B cell (primary cell): ENCODE measurements at regions not wholly inside any gene's neighbourhood (a gene's known extent, or its start where the extent isn't known, plus 50 kb on each side); places are given as distances from the start of the nearest gene placed in this dataset.

Experiments
- ATAC-seq: fragments of 200-7000 bp; cut with Tn5 transposase; one replicate; pipeline ENCODE4 v1.10.0; 2021; ENCODE audit warnings: low read depth, mild to moderate bottlenecking, moderate number of reproducible peaks, moderate library complexity
- CTCF ChIA-PET: fragments of 350-600 bp; sonication (Branson Sonifier 250); formaldehyde crosslinking; loops from one replicate; lab custom pipeline; 2021; ENCODE audit warnings: antibody characterized with exemption, inconsistent platforms; lab: Charles Lee
- POLR2A ChIA-PET: fragments of 350-600 bp; sonication (Branson Sonifier 250); formaldehyde crosslinking; loops from one replicate; lab custom pipeline; 2021; ENCODE audit warnings: antibody characterized with exemption; lab: Charles Lee
- DNase-seq: peaks from one replicate; pipeline ENCODE4 v3.0.0; 2013
- H2AFZ ChIP-seq: 2 replicates; pipeline ENCODE4 v1.6.1; 2012; ENCODE audit warnings: mild to moderate bottlenecking, low read depth, low read length; ENCODE audit not compliant: insufficient read depth, poor library complexity, severe bottlenecking
- H3K27ac ChIP-seq, 2 donors: 1 replicate in 1 of 2; 2 replicates in 1 of 2; pipeline ENCODE4 v1.5.1; 2012 to 2013; ENCODE audit warnings: low read length in 2 of 2, mild to moderate bottlenecking in 2 of 2, moderate library complexity in 1 of 2
- H3K27me3 ChIP-seq, 4 experiments: fragments of 200-600 bp in 1 of 4; sonication (generic) in 1 of 4; replicated peaks in 1 of 4; 1 replicate in 2 of 4; 2 replicates in 2 of 4; pipeline versions ENCODE4 v1.6.1 to v1.7.0; 2013 to 2016; ENCODE audit warnings: low read length in 3 of 4, mild to moderate bottlenecking in 2 of 4, mixed read lengths in 1 of 4, moderate library complexity in 1 of 4; ENCODE audit not compliant: insufficient read depth in 4 of 4, control insufficient read depth in 3 of 4; ENCODE audit errors: control extremely low read depth in 1 of 4
- H3K36me3 ChIP-seq, 2 experiments: replicated peaks in 1 of 2; 1 replicate in 1 of 2; 2 replicates in 1 of 2; pipeline versions ENCODE4 v1.6.1 to v1.7.1; 2013; ENCODE audit warnings: low read length in 1 of 2; ENCODE audit not compliant: insufficient read depth in 2 of 2, control insufficient read depth in 1 of 2; ENCODE audit errors: control extremely low read depth in 1 of 2, extremely low read depth in 1 of 2
- H3K4me1 ChIP-seq, 2 donors: fragments of 200-600 bp in 1 of 2; sonication (generic) in 1 of 2; 1 replicate in 1 of 2; 2 replicates in 1 of 2; pipeline versions ENCODE4 v1.5.1 to v1.6.1; 2013 to 2017; ENCODE audit warnings: low read length in 2 of 2; ENCODE audit not compliant: control insufficient read depth in 2 of 2, insufficient read depth in 2 of 2
- H3K4me2 ChIP-seq: replicated peaks from 2 replicates; pipeline ENCODE3; 2012; ENCODE audit warnings: mild to moderate bottlenecking, low read depth, low read length; ENCODE audit not compliant: poor library complexity, severe bottlenecking
- H3K4me3 ChIP-seq, 5 experiments: fragments of 200-600 bp in 1 of 5; sonication (generic) in 1 of 5; 1 replicate in 3 of 5; 2 replicates in 2 of 5; pipeline versions ENCODE4 v1.5.1 to v1.7.0; 2011 to 2016; ENCODE audit warnings: low read length in 4 of 5, mild to moderate bottlenecking in 4 of 5, low read depth in 2 of 5, control low read depth in 1 of 5, moderate library complexity in 1 of 5; ENCODE audit not compliant: insufficient read depth in 1 of 5; ENCODE audit errors: control extremely low read depth in 1 of 5, extremely low read depth in 1 of 5
- H3K79me2 ChIP-seq: fragments of 200-600 bp; sonication (generic); one replicate; pipeline ENCODE4 v1.6.0; 2016; ENCODE audit warnings: low read length; ENCODE audit not compliant: control insufficient read depth, insufficient read depth
- H3K9ac ChIP-seq: fragments of 200-600 bp; sonication (generic); 2 replicates; pipeline ENCODE4 v1.6.1; 2017; ENCODE audit warnings: mild to moderate bottlenecking, low read length, moderate library complexity
- H3K9me3 ChIP-seq, 3 donors: one replicate each; pipeline versions ENCODE4 v1.6.1 to v1.7.1; 2013; ENCODE audit warnings: low read length in 2 of 3; ENCODE audit not compliant: control insufficient read depth in 2 of 3, insufficient read depth in 1 of 3; ENCODE audit errors: control extremely low read depth in 1 of 3
- H4K20me1 ChIP-seq: 2 replicates; pipeline ENCODE4 v1.6.0; 2012; ENCODE audit warnings: mild to moderate bottlenecking, low read length; ENCODE audit not compliant: insufficient read depth, control insufficient read depth, poor library complexity, severe bottlenecking
- H3K27ac Mint-ChIP-seq: one replicate; pipeline ENCODE4 v1.8.0; 2021; ENCODE audit warnings: mixed read lengths
- H3K27me3 Mint-ChIP-seq: one replicate; pipeline ENCODE4 v1.8.0; 2021; ENCODE audit warnings: mixed read lengths
- H3K4me1 Mint-ChIP-seq: one replicate; pipeline ENCODE4 v1.8.0; 2021; ENCODE audit warnings: mixed read lengths
- H3K4me3 Mint-ChIP-seq: one replicate; pipeline ENCODE4 v1.8.0; 2021; ENCODE audit warnings: mixed read lengths
- H3K9me3 Mint-ChIP-seq: one replicate; pipeline ENCODE4 v1.8.0; 2022; ENCODE audit warnings: mixed read lengths; ENCODE audit not compliant: insufficient read depth
- EZH2 ChIP-seq: IDR thresholded peaks from 2 replicates; pipeline ENCODE4 v1.6.1; 2012; ENCODE audit warnings: borderline replicate concordance, low read depth, mild to moderate bottlenecking, moderate library complexity, low read length; ENCODE audit not compliant: insufficient read depth, poor library complexity, severe bottlenecking
- WGBS: methylation state at CpG from one replicate; pipeline ENCODE4 v1.1.5; 2013; ENCODE audit warnings: missing lambda C conversion rate; ENCODE audit not compliant: insufficient coverage; 5-methylcytosine and 5-hydroxymethylcytosine counted together
- intact Hi-C: fragments of 100-400 bp; cut with micrococcal nuclease; formaldehyde crosslinking; loops from one replicate; pipeline ENCODE4 v1.10.0; 2022
- TF ChIP-seq, protein P1 (sequence below): fragments of 200-600 bp; IDR thresholded peaks from one replicate; pipeline ENCODE4 v1.8.0; 2022; ENCODE audit warnings: antibody characterized with exemption, mild to moderate bottlenecking

DNA sequence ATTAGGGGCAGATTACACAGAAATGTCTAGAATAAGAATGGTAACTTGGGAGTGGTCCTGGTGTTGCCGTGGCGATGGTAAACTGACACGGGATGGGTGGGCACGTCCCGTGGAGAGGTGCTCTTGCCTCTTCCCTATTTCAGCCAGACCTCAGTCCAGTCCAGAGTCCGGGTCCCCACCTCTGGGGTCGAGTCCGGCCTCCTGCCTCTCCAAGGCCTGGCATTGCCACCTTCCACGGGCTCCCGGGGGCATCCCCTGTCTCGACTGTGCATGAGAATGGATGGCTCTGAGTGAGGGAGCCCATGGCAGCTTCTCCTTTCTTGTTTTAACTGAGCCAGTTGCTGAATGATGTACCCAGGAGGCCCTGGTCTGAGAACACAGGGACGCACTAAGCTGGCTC is 142.3 kb downstream of the SOX1 start:
- no peaks in the 10 kb centered on the region for H3K9me3 Mint-ChIP-seq
- ATAC-seq = no peak

DNA sequence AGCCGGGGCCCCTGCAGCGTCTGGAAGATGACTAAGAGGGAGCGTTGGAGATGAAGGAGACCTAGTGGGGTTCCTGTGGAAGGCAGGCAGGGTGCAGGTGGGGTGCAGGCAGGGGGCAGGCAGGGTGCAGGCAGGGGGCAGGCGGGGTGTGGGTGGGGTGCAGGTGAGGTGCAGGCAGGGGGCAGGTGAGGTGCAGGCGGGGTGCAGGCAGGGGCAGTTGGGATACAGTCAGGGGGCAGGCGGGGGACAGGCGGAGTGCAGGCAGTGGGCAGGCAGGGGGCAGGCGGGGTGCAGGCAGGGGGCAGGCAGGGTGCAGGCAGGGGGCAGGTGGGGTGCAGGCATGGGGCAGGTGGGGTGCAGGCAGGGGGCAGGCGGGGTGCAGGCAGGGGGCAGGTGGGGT is 142.8 kb downstream of the SOX1 start:
- no peak overlapping the region for H3K4me3 Mint-ChIP-seq
- TF ChIP-seq, protein P1, sequence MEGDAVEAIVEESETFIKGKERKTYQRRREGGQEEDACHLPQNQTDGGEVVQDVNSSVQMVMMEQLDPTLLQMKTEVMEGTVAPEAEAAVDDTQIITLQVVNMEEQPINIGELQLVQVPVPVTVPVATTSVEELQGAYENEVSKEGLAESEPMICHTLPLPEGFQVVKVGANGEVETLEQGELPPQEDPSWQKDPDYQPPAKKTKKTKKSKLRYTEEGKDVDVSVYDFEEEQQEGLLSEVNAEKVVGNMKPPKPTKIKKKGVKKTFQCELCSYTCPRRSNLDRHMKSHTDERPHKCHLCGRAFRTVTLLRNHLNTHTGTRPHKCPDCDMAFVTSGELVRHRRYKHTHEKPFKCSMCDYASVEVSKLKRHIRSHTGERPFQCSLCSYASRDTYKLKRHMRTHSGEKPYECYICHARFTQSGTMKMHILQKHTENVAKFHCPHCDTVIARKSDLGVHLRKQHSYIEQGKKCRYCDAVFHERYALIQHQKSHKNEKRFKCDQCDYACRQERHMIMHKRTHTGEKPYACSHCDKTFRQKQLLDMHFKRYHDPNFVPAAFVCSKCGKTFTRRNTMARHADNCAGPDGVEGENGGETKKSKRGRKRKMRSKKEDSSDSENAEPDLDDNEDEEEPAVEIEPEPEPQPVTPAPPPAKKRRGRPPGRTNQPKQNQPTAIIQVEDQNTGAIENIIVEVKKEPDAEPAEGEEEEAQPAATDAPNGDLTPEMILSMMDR = no peak
- no peak for TF ChIP-seq EZH2
- peaks cover 18% of the 10 kb centered on the region for H3K27me3 Mint-ChIP-seq
- Histone ChIP-seq H2AFZ (no peak overlapping the region), H3K27me3 (peaks cover 0 to 7% (median 4%) of the 10 kb centered on the region in 4 experiments), H3K79me2 (no peaks in the 10 kb centered on the region), H4K20me1 (no peaks in the 10 kb centered on the region), H3K4me1 (no peaks in the 10 kb centered on the region), H3K9me3 (peaks cover 0 to 14% (median 0%) of the 10 kb centered on the region in 3 donors), H3K36me3 (no peaks in the 10 kb centered on the region), H3K9ac (no peak overlapping the region), H3K4me3 (no peak overlapping the region), H3K4me2 (no peak overlapping the region), H3K27ac (no peak overlapping the region)
- H3K4me1 Mint-ChIP-seq = no peaks in the 10 kb centered on the region
- no peak overlapping the region for H3K27ac Mint-ChIP-seq
- ATAC-seq (no peak), DNase-seq (no peak)
- intact Hi-C loops = no loop called here
- 90% methylated on average over 3 of the region's 9 CpGs for WGBS
- ChIA-PET CTCF (no interaction called here), POLR2A (no interaction called here)
- no peaks in the 10 kb centered on the region for H3K9me3 Mint-ChIP-seq

More for the DNA sequence above, 142.3 kb downstream of the SOX1 start:
- H3K36me3 ChIP-seq = no peaks in the 10 kb centered on the region
- H2AFZ ChIP-seq = no peak overlapping the region
- TF ChIP-seq, protein P1 = no peak
- TF ChIP-seq EZH2 = no peak
- H3K4me3 ChIP-seq = no peak overlapping the region
- Mint-ChIP-seq H3K4me1 (no peaks in the 10 kb centered on the region), H3K27me3 (peaks cover 22% of the 10 kb centered on the region), H3K27ac (no peak overlapping the region), H3K4me3 (no peak overlapping the region)
- H3K4me2 ChIP-seq = no peak overlapping the region
- peaks cover 0 to 14% (median 0%) of the 10 kb centered on the region in 3 donors for H3K9me3 ChIP-seq
- CTCF ChIA-PET = no interaction called here
- H3K4me1 ChIP-seq = no peaks in the 10 kb centered on the region
- POLR2A ChIA-PET = no interaction called here
- no peak for DNase-seq
- H4K20me1 ChIP-seq = no peaks in the 10 kb centered on the region
- intact Hi-C loops = no loop called here
- no peak overlapping the region for H3K27ac ChIP-seq
- H3K27me3 ChIP-seq = peaks cover 0 to 7% (median 4%) of the 10 kb centered on the region in 4 experiments
- no peak overlapping the region for H3K9ac ChIP-seq
- H3K79me2 ChIP-seq = no peaks in the 10 kb centered on the region
- 86% methylated on average over 12 of the region's 12 CpGs for WGBS
